NCI-H510A (cell line): ENCODE measurements at regions not wholly inside any gene's neighbourhood (a gene's known extent, or its start where the extent isn't known, plus 50 kb on each side); places are given as distances from the start of the nearest gene placed in this dataset.
"Not testable (repeated sequence)": the region's sequence is repeated elsewhere in the genome, so short reads cannot be mapped to it uniquely, and the experiment has no call there.

Source experiments
- DNase-seq: peaks from one replicate; lab custom pipeline; 2025; lab: John Stamatoyannopoulos, UW

DNA sequence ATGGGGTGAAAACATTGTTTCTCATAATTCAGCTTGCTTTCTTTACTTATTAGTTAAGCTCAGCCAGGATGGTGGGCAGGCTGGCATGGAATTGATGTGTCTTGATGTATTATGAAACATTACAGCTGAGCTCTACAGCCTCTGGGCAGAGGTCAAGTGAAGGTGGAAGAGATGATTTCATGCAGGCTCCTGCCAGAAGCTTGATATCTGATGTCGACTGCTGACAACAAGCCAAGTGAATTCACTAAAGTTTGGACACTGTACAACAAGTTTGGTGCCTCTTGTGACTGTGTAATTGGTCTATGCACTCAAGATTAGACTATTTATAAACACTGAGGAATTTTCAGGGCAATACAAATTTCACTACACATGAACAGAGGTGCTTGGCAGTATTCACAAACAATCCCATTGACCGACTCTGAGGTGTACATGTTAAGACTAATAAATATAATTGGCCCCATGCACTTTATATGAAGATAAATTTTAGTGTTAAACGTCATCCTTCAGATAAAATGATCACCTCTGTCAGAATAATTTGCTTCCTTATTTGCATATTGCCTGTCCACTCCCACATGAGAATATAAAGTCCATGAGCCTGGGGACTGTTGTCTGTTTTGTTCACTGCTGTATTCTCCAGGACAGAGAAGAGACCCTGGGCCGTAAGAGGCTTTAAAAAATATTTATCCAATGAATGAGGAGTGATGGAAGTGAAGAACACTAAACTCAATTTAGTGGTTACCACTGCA is 612.2 kb downstream of the IQCM start:
- no peak for DNase-seq

DNA sequence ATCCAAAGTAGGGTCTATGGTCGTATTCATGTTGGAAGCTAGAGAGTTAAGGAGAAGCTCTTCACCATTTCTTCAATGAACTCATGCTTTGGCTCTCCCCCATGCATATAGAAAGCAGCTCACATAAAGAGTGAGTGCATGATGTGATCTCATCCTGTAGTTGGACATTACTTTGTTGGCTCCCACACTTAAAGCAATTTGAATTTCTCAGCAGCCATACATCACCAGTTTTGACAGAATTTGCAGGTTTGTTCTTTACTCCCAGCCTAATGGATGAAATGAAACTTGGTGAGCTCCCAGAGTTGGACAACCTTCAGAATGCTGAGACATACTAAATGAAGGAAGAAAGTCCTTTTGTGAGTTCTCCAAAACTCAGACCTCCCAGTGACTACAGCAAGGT is 613.5 kb downstream of the IQCM start:
- no peak for DNase-seq

DNA sequence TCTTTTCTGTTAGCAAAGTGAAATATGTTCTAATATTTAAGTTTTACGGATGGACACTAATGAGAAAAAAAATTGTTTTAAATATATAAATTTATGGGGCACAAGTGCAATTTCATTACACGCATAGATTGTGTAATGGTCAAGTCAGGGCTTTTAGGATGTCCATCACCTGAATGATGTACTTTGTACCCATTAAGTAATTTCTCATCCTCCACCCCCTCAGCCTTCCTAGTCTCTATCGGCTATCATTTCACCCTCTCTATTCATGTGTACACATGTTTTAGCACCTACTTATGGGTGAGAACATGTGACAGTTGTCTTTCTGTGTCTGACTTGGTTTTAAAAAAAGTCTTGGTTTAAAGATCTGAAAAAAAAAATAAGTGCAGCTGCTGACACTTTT is 616.0 kb downstream of the IQCM start:
- DNase-seq, result no peak

DNA sequence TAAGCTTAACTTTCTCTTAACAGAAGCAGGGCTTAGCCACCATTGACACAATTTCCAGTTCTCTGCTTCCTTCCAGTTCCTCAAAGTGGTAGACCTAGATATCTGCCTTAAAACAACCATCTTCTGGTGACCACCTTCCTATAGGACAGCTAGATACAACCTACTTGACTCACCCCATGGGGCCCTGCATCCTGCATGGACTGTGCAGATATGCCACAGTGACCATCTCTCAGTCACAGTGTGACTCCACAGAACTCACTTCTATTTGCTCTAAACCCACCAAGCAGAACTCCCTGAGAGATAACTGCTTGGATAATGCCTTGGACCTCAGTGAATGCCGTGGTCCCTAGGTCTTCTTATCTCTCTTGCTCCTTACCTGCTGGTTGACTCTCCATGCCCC is 621.6 kb downstream of the IQCM start:
- no peak for DNase-seq

DNA sequence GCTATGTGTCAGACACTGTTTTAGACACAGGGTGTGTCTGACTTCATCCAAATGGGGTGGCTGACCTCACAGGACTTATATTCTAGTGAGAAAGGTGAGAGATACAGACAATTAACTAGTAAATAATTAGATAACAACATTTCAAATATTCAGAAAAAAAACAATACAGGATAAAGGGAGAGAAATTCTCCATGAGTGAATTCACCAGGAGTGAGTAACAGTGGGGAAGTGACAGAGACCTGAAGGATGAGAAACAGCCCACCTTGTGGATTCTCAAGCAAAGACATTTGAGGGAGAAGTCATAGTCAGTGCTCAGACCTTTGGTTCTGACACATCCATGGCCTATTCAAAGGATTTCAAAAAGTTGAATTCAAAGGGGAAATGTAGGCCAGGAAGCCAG is 627.9 kb downstream of the IQCM start:
- no peak for DNase-seq

DNA sequence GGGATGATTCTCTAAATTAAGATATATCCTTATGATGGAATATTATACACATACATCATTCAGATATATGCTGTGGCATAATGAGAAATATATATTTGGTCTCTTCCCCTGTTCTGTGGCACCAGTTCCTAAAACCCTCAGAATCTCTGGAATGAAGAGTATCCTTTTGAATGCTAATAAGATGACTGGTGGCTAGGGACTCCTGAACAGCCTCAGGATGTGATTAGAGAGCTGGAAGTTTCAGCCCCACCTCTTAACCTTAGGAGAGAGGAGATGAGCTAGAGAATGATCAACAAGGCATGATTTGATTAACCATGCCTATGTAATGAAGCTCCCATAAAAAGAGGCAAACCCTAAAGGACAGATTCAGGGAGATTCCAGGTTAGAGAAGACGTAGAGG is 632.0 kb downstream of the IQCM start:
- no peak for DNase-seq

DNA sequence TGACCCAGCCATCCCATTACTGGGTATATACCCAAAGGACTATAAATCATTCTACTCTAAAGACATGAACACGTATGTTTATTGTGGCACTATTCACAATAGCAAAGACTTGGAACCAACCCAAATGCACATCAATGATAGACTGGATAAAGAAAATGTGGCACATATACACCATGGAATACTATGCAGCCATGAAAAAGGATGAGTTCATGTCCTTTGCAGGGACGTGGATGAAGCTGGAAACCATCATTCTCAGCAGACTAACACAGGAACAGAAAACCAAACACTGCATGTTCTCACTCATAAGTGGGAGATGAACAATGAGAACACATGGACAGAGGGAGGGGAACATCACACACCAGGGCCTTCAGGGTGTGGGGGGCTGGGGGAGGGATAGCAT is 634.2 kb downstream of the IQCM start:
- DNase-seq, result not testable (repeated sequence)

DNA sequence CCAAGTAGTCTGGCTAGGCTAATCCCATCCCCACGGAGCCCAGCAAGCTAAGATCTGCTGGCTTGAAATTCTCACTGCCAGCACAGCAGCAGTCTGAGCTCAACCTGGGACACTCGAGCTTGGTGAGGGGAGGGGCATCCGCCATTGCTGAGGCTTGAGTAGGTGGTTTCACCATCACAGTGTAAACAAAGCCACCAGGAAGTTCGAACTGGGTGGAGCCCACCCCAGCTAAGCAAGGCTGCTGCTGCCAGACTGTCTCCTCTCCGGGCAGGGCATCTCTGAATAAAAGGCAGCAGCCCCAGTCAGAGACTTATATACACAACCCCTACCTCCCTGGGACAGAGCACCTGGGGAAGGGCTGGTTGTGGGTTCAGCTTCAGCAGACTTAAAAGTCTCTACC is 639.6 kb downstream of the IQCM start:
- peak; percentile 7 for DNase-seq

DNA sequence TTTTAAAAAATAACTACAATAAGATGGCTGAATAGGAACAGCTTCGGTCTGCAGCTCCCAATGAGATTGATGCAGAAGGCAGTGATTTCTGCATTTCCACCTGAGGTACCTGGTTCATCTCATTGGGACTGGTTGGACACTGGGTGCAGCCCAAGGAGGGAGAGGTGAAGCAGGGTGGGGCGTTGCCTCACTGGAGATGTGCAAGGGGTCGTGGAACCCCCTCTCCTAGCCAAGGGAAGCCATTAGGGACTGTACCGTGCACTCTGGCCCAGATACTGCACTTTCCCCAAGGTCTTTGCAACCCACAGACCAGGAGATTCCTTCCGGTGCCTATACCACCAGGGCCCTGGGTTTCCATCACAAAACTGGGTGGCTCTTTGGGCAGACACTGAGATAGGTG is 640.1 kb downstream of the IQCM start:
- no peak for DNase-seq

DNA sequence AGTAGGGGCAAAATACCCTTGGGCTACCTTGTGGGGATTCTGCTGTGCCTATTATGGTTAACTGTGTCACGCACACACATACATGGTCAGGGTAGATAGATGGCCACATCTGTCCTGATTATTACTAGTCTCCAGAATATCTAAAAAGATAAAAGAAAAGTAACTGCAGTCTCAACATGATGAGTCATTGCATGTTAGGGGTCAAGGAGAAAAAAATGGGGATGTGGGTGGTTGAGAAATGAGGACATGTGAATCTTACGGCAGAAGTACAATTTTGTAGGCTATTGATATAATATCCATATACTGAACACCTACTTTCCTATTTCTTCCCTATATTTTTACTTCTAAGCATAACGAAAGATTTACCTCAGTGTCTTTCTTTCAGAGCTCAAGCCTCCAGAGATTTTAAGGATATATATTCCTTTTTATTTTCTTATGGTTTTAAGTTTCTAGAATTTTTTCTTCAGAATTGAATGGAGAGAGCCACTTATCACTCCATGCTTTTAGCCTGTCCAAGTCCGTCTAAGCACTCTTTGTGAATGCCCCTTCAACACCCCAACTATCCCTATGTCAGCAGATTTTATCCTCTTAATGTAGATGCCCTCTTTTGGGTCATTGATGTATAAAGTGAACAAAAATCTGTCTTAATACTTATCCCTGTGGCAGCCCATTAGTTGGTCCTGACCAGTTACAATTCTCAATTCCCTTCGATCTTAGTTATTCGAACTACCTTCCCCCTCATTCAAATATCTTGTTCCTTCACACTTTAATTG is 642.2 kb downstream of the IQCM start:
- no peak for DNase-seq

DNA sequence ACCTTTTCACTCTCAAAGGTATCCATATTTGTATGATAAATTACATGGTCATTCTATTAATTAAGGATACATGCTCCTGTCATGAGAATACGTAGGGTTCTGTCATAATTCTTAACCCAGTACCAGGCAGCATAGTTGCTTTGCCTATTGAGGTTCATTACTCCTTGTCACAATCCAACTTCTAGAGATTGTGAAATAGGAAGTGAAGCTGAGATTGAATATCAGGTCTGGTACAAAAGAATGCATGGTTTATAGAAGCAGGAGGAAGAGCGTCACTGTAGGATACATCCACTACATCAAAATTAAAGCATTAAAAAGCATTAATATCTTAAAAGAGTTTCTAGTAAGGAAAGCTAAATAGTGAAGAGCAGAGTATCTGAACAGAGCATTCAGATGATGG is 647.0 kb downstream of the IQCM start:
- no peak for DNase-seq

DNA sequence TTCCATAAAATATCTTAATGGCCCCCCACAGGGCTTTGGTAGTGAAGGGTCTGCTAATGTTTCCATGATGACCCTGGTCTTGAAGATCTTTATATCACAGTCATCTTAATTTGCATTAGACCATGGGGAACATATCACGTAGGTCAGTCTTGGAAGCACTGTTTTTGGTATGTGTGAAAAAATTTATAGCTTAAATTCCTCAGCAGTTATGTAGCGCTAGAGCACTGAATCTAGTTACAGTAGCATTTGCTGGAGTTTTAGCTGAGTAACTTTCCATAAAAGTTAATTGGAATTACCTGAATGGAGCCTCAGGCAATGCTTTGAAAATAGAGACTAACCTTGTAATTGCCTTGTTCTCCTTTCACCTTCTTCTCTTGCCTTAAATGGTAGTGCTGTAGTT is 648.8 kb downstream of the IQCM start:
- no peak for DNase-seq

DNA sequence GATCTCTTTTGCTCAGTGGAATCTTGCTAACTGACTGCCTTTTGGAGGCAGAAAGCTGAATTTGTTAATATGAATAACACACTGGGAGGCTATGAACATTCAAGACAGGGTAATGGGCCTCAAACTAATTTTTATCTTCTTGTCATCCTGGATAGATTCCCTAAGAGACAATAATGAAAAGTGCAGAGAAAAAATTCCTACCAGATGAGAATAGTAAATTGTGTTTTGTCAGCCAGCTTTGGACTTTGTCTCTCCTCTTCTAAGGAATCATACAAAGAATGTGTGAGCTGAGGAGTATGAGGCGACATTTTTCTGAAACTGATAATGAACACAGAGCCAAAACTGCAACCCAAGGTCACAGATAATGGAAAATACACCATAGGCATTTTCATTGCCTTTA is 649.3 kb downstream of the IQCM start:
- DNase-seq, result no peak

DNA sequence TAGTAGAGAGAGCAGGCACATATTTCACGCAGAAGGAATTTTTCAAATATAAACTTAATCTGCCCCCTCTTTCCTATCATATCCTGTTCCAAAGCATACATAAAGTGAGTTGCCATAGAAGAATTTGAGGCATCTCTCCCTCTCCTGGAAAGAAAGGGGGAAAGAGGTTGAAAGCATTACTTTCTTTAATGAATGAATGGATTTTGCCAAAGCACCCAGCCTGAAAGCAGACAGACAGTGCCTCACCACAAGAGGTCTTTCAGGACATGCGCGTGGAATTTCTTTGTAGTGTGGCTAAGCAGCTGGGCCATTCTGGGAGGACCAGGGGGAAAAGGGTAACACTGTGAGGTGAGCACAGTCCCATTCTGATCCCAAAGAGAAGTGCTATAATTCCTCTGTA is 651.4 kb downstream of the IQCM start:
- DNase-seq, result no peak

DNA sequence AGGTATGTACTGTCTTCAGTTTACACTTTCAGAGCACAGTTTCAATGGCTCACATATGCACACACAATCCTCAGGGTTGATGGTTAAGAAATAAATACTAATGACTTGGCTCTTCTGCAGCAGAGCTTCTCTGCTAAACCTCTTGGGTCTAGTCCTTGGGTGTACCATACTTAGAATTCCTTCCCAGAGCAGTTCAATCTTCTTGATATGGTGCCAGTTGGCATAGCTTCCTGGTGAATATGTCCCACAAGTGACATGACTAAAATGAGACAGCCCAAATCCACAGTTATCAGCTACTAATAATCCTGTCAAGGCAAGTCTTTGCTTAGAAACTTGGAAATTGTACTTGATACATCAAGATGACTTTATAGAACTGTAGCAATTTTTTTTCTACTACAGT is 654.4 kb downstream of the IQCM start:
- no peak for DNase-seq

DNA sequence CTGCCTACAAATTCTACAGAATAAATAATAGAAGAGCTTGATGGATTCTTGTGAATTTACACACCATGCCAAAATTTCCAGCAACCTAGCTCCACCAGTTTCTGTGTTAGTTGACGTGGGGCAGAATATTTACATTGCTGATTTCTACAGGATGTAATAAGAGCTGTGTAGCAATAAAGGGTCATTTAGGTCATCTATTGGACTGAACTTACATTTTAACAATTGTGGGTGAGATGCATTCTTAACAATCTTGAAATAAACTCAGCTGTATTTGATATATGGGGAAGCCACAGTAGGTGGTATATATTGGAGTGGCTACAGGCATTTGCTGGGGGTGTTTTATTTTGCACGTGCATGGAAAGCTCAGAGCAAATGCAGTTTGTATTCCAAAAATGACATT is 655.3 kb downstream of the IQCM start:
- DNase-seq, result no peak

DNA sequence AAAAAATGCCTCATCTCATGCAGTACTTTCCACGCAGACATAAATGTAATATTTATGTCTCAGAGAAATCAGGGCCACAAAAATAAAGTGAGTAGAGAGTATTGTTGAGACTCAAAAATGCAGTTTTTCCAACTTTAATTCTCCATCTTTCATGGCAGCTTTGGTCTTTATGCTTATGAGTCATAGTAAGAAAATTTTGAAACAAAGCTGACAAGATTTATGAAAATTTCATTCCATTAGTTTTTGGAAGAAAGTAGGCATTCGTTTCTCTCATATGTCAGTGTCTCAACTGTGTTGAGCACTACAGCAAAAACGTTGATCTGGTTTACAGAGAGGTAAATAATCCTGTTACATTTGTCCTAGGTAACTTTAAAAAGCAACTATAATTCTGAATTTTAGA is 656.8 kb downstream of the IQCM start:
- DNase-seq, result no peak

DNA sequence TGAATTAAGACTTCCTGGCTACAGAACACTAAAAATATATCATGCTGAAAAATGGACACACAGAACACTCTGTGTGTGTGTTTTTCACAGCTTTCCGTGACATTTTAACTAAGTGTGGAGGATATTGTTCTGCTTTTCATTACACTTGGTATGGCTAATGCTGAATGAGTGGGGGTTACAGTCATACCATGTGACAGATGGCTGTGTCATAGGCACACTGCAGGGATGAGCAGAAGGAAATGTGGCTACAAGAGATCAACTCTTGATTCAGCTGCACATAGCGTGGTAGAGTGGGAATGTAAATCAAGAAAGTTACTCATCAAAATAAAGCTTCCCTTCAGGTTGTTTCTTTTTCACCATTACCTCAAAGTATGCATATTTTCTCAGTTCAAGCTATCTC is 669.8 kb downstream of the IQCM start:
- DNase-seq, result no peak

DNA sequence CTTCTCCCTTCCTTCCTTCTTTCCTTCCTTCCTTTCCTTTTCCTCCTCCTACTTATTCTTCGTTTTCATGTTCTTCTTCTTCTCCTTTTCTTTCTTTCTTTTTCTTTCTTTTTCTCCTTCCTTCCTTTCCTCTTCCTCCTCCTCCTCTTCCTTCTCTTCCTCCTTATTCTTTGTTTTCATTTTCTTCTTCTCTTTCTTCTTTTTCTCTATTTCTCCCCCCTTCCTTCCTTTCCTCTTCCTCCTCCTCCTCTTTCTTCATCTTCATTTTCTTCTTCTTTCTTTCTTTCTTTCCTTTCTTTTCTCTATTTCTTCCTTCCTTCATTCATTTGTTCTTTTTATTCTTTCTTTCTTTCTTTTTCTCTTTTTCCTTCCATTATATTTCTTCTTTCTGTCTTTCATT is 671.6 kb downstream of the IQCM start:
- no peak for DNase-seq

DNA sequence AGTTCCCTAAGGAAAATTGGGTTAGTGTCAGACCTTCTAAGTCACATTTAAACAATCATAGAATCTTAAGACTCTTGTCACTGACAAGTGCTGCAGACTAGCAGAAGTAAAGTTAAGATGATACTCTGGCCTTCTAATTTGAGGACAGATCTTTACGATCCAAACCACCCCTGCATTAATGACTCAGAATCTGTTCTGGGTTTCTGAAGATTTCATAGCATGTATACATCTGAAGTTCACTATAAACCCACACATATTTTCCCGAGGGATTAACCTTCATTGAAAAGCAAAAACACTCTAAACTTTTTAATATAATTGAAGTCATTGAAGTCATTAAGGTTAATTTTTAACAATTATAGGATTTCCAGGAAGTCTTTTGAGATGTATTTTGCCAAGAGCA is 674.3 kb downstream of the IQCM start:
- no peak for DNase-seq

DNA sequence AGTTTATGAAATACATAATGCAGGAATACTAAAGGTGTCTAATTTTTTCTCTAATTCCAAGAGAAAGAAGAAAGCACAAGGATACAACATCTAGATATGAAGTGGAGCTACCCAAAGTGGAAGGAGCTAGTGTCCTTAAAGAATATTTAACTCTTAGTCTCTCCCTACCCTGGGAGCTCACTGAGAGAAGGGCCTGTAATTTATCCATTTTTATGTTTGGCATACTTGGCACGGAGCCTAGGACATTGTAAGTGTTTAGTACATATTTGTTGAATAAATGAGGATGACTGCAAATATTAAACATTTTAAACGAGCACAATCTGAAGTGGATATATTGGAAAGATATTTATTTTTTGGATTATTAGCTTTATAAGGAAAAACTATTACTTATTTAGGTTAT is 674.8 kb downstream of the IQCM start:
- no peak for DNase-seq

DNA sequence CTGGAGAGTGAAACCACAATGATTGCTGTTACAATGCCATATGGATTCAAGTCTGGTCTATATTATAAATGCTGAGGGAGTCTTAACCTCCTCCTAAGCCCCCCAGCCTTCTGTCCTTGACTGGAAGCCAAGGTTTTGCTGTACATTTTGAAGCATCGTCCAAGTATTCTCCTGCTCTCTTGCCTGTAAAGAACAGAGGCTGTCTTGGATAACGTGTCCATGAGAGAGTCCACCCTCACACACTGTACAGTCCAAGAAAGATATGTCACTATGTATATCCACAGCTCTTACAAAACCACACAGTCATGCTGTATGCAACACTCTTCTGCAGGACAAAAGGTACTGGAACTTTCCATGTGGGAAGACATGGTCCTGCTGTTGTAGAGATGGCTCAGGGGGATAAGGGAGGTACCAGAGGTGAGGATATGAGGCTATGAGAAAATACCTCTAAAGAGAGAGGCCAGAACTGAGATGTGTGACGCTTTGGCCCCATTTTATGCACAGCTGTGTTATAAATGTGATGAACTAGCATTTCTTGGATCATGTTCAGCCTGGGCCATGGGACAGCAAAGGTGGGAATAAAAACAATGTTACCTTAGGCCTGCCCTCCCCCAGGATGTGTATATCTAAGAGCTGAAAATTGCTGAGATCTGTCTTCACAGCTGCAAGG is 678.6 kb downstream of the IQCM start:
- DNase-seq, result no peak

DNA sequence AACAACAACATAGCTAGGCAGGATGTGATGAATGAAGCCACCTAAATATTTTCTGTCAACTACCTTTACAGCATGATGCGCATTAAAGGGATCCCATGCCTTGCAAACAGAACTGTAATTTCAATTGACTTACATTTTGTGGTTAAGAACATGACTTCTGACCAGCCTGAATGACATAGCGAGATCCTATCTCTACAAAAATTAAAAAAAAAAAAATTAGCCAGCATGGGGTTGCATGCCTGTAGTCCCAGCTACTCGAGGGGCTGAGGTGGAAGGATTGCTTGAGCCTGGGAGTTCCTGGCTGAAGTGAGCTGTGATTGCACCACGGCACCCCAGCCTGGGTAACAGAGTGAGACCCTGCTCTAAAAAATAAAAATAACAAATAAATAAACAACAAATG is 680.6 kb downstream of the IQCM start:
- no peak for DNase-seq
